Peyer's patch (tissue), 4 donors: ENCODE measurements at regions not wholly inside any gene's neighbourhood (a gene's known extent, or its start where the extent isn't known, plus 50 kb on each side); places are given as distances from the start of the nearest gene placed in this dataset.
"Not testable (repeated sequence)": the region's sequence is repeated elsewhere in the genome, so short reads cannot be mapped to it uniquely, and the experiment has no call there.

Experiments used
- CTCF ChIP-seq, 6 experiments: fragments of 450-650 bp in 4 of 6; fragments of 200-600 bp in 2 of 6; sonication (generic) in 1 of 6; IDR thresholded peaks; one replicate each; pipeline ENCODE4 v1.5.1; 2017 to 2019; ENCODE audit warnings: antibody characterized with exemption in 6 of 6, mild to moderate bottlenecking in 3 of 6, moderate library complexity in 1 of 6
- POLR2A ChIP-seq, 2 donors: fragments of 450-650 bp; IDR thresholded peaks; one replicate each; pipeline ENCODE4 v1.5.1; 2017; ENCODE audit warnings: antibody characterized with exemption in 2 of 2, mild to moderate bottlenecking in 2 of 2, moderate library complexity in 2 of 2

GRCh38 chr15:22719980-22720379 lies 66.5 kb upstream of the NIPA1 start:
- TF ChIP-seq POLR2A (IDR thresholded peaks at IDR 0.05) = not testable (repeated sequence)
- TF ChIP-seq CTCF (IDR thresholded peaks at IDR 0.05) = peak in 1 of 6 experiments; percentile 12
